HFFc6 (cell line): ENCODE measurements at regions not wholly inside any gene's neighbourhood (a gene's known extent, or its start where the extent isn't known, plus 50 kb on each side); places are given as distances from the start of the nearest gene placed in this dataset.

Source experiments
- DNase-seq: peaks from one replicate; pipeline ENCODE4 v3.0.0-alpha.2; 2018
- H3K27ac Mint-ChIP-seq: 2 replicates; pipeline ENCODE4 v1.8.0; 2020; ENCODE audit warnings: mild to moderate bottlenecking, mixed read lengths
- H3K27me3 Mint-ChIP-seq: 2 replicates; pipeline ENCODE4 v1.8.0; 2021; ENCODE audit warnings: mild to moderate bottlenecking, moderate library complexity, mixed read lengths; ENCODE audit not compliant: insufficient read depth
- H3K36me3 Mint-ChIP-seq: 2 replicates; pipeline ENCODE4 v1.8.0; 2021; ENCODE audit warnings: low read depth, mixed read lengths
- H3K4me1 Mint-ChIP-seq: 2 replicates; pipeline ENCODE4 v1.8.0; 2020; ENCODE audit warnings: low read depth, mixed read lengths
- H3K4me3 Mint-ChIP-seq: 2 replicates; pipeline ENCODE4 v1.8.0; 2020; ENCODE audit warnings: mild to moderate bottlenecking, moderate library complexity, mixed read lengths
- H3K9me3 Mint-ChIP-seq: 2 replicates; pipeline ENCODE4 v1.8.0; 2020; ENCODE audit warnings: mild to moderate bottlenecking, mixed read lengths
- TF ChIP-seq, protein P1 (sequence below): fragments of 200-600 bp; sonication (generic); IDR thresholded peaks from 2 replicates; pipeline ENCODE4 v1.5.0; 2021; ENCODE audit warnings: antibody characterized with exemption, mild to moderate bottlenecking

DNA sequence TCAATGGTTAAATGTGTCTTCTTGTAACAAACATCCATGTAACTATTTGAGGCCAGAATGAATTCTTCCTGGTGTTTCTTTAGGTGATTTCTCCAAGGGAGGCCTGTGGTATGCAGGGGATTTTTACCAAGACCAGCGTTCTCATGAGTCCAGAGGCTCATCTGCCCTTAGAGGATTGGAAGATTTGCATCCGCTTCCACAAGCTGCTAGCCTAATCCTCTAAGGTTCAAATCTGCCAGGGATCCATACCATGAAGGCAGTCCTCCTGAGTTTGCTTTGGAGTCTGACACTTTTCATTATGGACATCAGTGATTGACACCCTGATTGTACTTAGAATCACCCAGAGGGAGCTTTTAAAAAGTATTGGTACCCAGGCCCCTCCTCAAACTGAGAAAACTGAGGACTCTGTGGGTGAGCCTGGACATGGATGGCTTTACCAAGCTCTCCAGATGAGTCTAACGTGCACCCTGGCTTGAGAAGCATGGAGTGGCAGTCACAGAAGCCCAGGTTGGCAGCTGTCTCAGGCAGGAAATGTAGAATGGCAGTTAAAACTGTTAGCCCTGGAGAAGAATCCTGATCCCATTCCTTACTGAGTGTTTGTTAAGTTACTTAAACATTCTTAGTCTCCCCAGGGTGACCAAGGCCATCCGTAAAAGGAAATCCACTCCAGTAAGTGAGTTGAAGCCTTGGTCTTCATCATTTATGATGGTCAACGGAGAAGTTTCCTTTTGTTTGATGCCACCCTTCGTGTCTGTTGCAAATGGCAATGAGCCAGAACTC lies 95.3 kb upstream of the RMDN2 start:
- TF ChIP-seq, protein P1, sequence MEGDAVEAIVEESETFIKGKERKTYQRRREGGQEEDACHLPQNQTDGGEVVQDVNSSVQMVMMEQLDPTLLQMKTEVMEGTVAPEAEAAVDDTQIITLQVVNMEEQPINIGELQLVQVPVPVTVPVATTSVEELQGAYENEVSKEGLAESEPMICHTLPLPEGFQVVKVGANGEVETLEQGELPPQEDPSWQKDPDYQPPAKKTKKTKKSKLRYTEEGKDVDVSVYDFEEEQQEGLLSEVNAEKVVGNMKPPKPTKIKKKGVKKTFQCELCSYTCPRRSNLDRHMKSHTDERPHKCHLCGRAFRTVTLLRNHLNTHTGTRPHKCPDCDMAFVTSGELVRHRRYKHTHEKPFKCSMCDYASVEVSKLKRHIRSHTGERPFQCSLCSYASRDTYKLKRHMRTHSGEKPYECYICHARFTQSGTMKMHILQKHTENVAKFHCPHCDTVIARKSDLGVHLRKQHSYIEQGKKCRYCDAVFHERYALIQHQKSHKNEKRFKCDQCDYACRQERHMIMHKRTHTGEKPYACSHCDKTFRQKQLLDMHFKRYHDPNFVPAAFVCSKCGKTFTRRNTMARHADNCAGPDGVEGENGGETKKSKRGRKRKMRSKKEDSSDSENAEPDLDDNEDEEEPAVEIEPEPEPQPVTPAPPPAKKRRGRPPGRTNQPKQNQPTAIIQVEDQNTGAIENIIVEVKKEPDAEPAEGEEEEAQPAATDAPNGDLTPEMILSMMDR: no peak
- Mint-ChIP-seq H3K4me1 (peaks cover 76% of the 10 kb centered on the region), H3K9me3 (no peaks in the 10 kb centered on the region), H3K27ac (peak overlapping the region; percentile 97), H3K36me3 (no peaks in the 10 kb centered on the region), H3K4me3 (peak overlapping the region; percentile 53), H3K27me3 (no peaks in the 10 kb centered on the region; the same call in 1 of the 2 replicates)
- no peak for DNase-seq

DNA sequence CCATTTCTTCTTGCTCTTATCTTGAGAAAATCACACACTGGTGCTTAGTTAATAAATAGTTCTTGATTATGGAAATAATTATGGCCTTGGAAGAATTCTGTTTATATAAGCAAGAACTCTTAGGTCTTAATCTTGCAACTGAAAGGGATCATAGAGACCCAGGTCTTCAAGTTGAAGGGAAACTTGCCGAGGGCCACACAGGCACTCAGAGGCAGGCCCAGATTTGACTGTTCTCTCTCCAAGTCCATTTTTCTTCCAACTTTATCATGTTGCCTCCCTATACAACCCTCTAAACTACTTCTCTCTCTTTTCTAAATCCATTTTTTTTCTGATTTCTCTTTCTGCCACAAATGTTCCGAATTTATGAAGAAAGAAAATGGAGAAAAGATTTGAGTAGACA lies 94.5 kb upstream of the RMDN2 start:
- H3K9me3 Mint-ChIP-seq: no peaks in the 10 kb centered on the region
- H3K4me1 Mint-ChIP-seq: peaks cover 74% of the 10 kb centered on the region
- no peaks in the 10 kb centered on the region; the same call in 1 of the 2 replicates for H3K27me3 Mint-ChIP-seq
- DNase-seq: no peak
- H3K4me3 Mint-ChIP-seq: no peak overlapping the region
- peak overlapping the region; percentile 97 for H3K27ac Mint-ChIP-seq
- TF ChIP-seq, protein P1: no peak
- no peaks in the 10 kb centered on the region for H3K36me3 Mint-ChIP-seq

GRCh38 chr2:37831081-37831780 lies 93.9 kb upstream of the RMDN2 start:
- H3K9me3 Mint-ChIP-seq: no peaks in the 10 kb centered on the region
- H3K4me3 Mint-ChIP-seq: no peak overlapping the region
- H3K27me3 Mint-ChIP-seq: no peaks in the 10 kb centered on the region; the same call in 1 of the 2 replicates
- DNase-seq: no peak
- H3K36me3 Mint-ChIP-seq: no peaks in the 10 kb centered on the region
- TF ChIP-seq, protein P1: no peak
- H3K4me1 Mint-ChIP-seq: peaks cover 68% of the 10 kb centered on the region
- peak overlapping the region; percentile 97 for H3K27ac Mint-ChIP-seq

- TF ChIP-seq, protein P1: peak; percentile 93
- no peaks in the 10 kb centered on the region for H3K9me3 Mint-ChIP-seq
- H3K27ac Mint-ChIP-seq: peak overlapping the region; percentile 16
- H3K4me3 Mint-ChIP-seq: no peak overlapping the region
- no peaks in the 10 kb centered on the region for H3K36me3 Mint-ChIP-seq
- H3K27me3 Mint-ChIP-seq: no peaks in the 10 kb centered on the region; the same call in 1 of the 2 replicates
- DNase-seq: peak; percentile 80
- H3K4me1 Mint-ChIP-seq: peaks cover 59% of the 10 kb centered on the region
Observed at GRCh38 chr2:37832590-37833197, 92.4 kb upstream of the RMDN2 start.

- TF ChIP-seq, protein P1: no peak
- Mint-ChIP-seq H3K9me3 (no peaks in the 10 kb centered on the region), H3K27me3 (no peaks in the 10 kb centered on the region; the same call in 1 of the 2 replicates), H3K4me3 (no peak overlapping the region), H3K4me1 (peaks cover 59% of the 10 kb centered on the region), H3K36me3 (no peaks in the 10 kb centered on the region), H3K27ac (no peak overlapping the region)
- DNase-seq: no peak
Observed at GRCh38 chr2:37833423-37833822, 91.7 kb upstream of the RMDN2 start.
